H1 (cell line): ENCODE measurements at regions not wholly inside any gene's neighbourhood (a gene's known extent, or its start where the extent isn't known, plus 50 kb on each side); places are given as distances from the start of the nearest gene placed in this dataset.

Source experiments
- CTCF ChIA-PET: fragments of 300-600 bp; sonication (Branson Sonifier 250); formaldehyde crosslinking; loops from one replicate; lab custom pipeline; 2021; ENCODE audit not compliant: partially characterized antibody; lab: Charles Lee
- POLR2A ChIA-PET: fragments of 300-600 bp; sonication (Branson Sonifier 250); formaldehyde crosslinking; loops from one replicate; lab custom pipeline; 2021; ENCODE audit warnings: inconsistent platforms; ENCODE audit not compliant: partially characterized antibody; lab: Charles Lee
- DNase-seq, 2 experiments: peaks; one replicate each; pipeline versions ENCODE4 v3.0.0 to v3.0.0-alpha.2; 2010 to 2022; ENCODE audit warnings: low spot score in 2 of 2, low read depth in 1 of 2, mixed read lengths in 1 of 2
- FAIRE-seq: peaks from 2 replicates; lab custom pipeline; 2011; peaks lifted over from hg19 to GRCh38; lab: Jason Lieb, UNC
- H2AFZ ChIP-seq: 2 replicates; pipeline ENCODE4 v1.8.1; 2012; ENCODE audit warnings: low read length, inconsistent platforms
- H2AK5ac ChIP-seq: 2 replicates; pipeline ENCODE4 v1.6.1; 2013; ENCODE audit warnings: low read depth, low read length
- H2BK120ac ChIP-seq: replicated peaks from 2 replicates; pipeline ENCODE3; 2013; ENCODE audit warnings: low read depth, low read length, inconsistent platforms
- H2BK12ac ChIP-seq: 2 replicates; pipeline ENCODE4 v1.6.1; 2013; ENCODE audit warnings: low read depth, low read length
- H2BK15ac ChIP-seq: 2 replicates; pipeline ENCODE4 v1.6.1; 2013; ENCODE audit warnings: low read length
- H2BK20ac ChIP-seq: 2 replicates; pipeline ENCODE4 v1.6.1; 2013; ENCODE audit warnings: low read length
- H2BK5ac ChIP-seq: 2 replicates; pipeline ENCODE4 v1.6.1; 2013; ENCODE audit warnings: low read depth, low read length
- H3K14ac ChIP-seq: 2 replicates; pipeline ENCODE4 v1.6.1; 2013; ENCODE audit warnings: inconsistent platforms; ENCODE audit not compliant: insufficient read length
- H3K18ac ChIP-seq: 2 replicates; pipeline ENCODE4 v1.6.1; 2013; ENCODE audit warnings: low read length; ENCODE audit errors: extremely low read depth
- H3K23ac ChIP-seq: 2 replicates; pipeline ENCODE4 v1.6.1; 2013; ENCODE audit warnings: inconsistent platforms; ENCODE audit not compliant: insufficient read length
- H3K23me2 ChIP-seq: 2 replicates; pipeline ENCODE4 v1.6.1; 2013; ENCODE audit warnings: low read depth, low read length
- H3K27ac ChIP-seq: 2 replicates; pipeline ENCODE4 v1.6.1; 2011; ENCODE audit warnings: low read depth, low read length, inconsistent platforms
- H3K27me3 ChIP-seq, 4 experiments: replicated peaks in 1 of 4; 1 replicate in 1 of 4; 2 replicates in 3 of 4; pipeline versions ENCODE4 v1.6.1 to v1.8.1; 2011 to 2013; ENCODE audit warnings: low read length in 3 of 4, mild to moderate bottlenecking in 3 of 4, inconsistent platforms in 2 of 4, mixed read lengths in 2 of 4, moderate library complexity in 1 of 4; ENCODE audit not compliant: control insufficient read depth in 3 of 4, insufficient read depth in 3 of 4; ENCODE audit errors: extremely low read depth in 1 of 4
- H3K36me3 ChIP-seq, 4 experiments: 2 replicates each; pipeline versions ENCODE4 v1.6.1 to v1.8.1; 2011 to 2013; ENCODE audit warnings: mild to moderate bottlenecking in 4 of 4, low read length in 3 of 4, moderate library complexity in 2 of 4, control low read depth in 1 of 4, inconsistent platforms in 1 of 4; ENCODE audit not compliant: insufficient read depth in 4 of 4, control insufficient read depth in 2 of 4
- H3K4ac ChIP-seq: replicated peaks from 2 replicates; pipeline ENCODE3; 2013; ENCODE audit warnings: low read length, low read depth, mixed read lengths, inconsistent platforms; ENCODE audit not compliant: insufficient read length
- H3K4me1 ChIP-seq, 4 experiments: replicated peaks in 1 of 4; 1 replicate in 1 of 4; 2 replicates in 3 of 4; pipeline versions ENCODE4 v1.6.1 to v1.8.1; 2011 to 2013; ENCODE audit warnings: low read length in 3 of 4, inconsistent platforms in 2 of 4, mixed read lengths in 1 of 4; ENCODE audit not compliant: insufficient read depth in 4 of 4, control insufficient read depth in 3 of 4
- H3K4me2 ChIP-seq, 2 experiments: 2 replicates each; pipeline versions ENCODE4 v1.6.1 to v1.8.1; 2011 to 2013; ENCODE audit warnings: low read depth in 2 of 2, low read length in 2 of 2, control low read depth in 1 of 2, inconsistent platforms in 1 of 2, mild to moderate bottlenecking in 1 of 2; ENCODE audit not compliant: insufficient read depth in 1 of 2
- H3K4me3 ChIP-seq, 4 experiments: fragments of 200-600, 300-600 bp in 1 of 4; sonication (generic), shearing (Covaris generic), sonication (Bioruptor Twin) in 1 of 4; 2 replicates each; pipeline versions ENCODE4 v1.5.1 to v1.8.1; 2011 to 2016; ENCODE audit warnings: low read length in 4 of 4, low read depth in 3 of 4, control low read depth in 2 of 4, inconsistent platforms in 2 of 4, mild to moderate bottlenecking in 2 of 4, mixed read lengths in 1 of 4, moderate library complexity in 1 of 4; ENCODE audit not compliant: insufficient read depth in 2 of 4; ENCODE audit errors: extremely low read depth in 1 of 4
- H3K56ac ChIP-seq: replicated peaks from 2 replicates; pipeline ENCODE3; 2013; ENCODE audit warnings: low read depth, mild to moderate bottlenecking, mixed read lengths, low read length, inconsistent platforms; ENCODE audit not compliant: insufficient read length
- H3K79me1 ChIP-seq: 2 replicates; pipeline ENCODE4 v1.6.1; 2013; ENCODE audit warnings: low read depth, low read length, control low read depth
- H3K79me2 ChIP-seq, 2 experiments: 2 replicates each; pipeline versions ENCODE4 v1.6.1 to v1.8.1; 2012 to 2013; ENCODE audit warnings: low read length in 2 of 2, mild to moderate bottlenecking in 2 of 2, inconsistent platforms in 1 of 2; ENCODE audit not compliant: insufficient read depth in 2 of 2, control insufficient read depth in 1 of 2
- H3K9ac ChIP-seq, 4 experiments: replicated peaks in 1 of 4; 1 replicate in 1 of 4; 2 replicates in 3 of 4; pipeline versions ENCODE4 v1.6.1 to v1.8.1; 2011 to 2013; ENCODE audit warnings: low read depth in 3 of 4, low read length in 3 of 4, control low read depth in 2 of 4, mild to moderate bottlenecking in 2 of 4, moderate library complexity in 2 of 4, inconsistent platforms in 1 of 4; ENCODE audit errors: extremely low read depth in 1 of 4
- H3K9me3 ChIP-seq, 2 experiments: 2 replicates each; pipeline versions ENCODE4 v1.6.1 to v1.8.1; 2012 to 2013; ENCODE audit warnings: mild to moderate bottlenecking in 2 of 2, moderate library complexity in 2 of 2, control low read depth in 1 of 2, inconsistent platforms in 1 of 2, low read depth in 1 of 2, low read length in 1 of 2, mixed read lengths in 1 of 2; ENCODE audit not compliant: insufficient read depth in 2 of 2
- H4K20me1 ChIP-seq, 2 experiments: replicated peaks in 1 of 2; 2 replicates each; pipeline versions ENCODE3 to v1.8.1; 2011 to 2013; ENCODE audit warnings: inconsistent platforms in 2 of 2, low read length in 2 of 2, mild to moderate bottlenecking in 1 of 2; ENCODE audit not compliant: insufficient read depth in 2 of 2, control insufficient read depth in 1 of 2
- H4K5ac ChIP-seq: 2 replicates; pipeline ENCODE4 v1.6.1; 2013; ENCODE audit warnings: low read length, low read depth, mixed read lengths, inconsistent platforms; ENCODE audit not compliant: insufficient read length
- H4K8ac ChIP-seq: 2 replicates; pipeline ENCODE4 v1.8.0; 2013; ENCODE audit warnings: mild to moderate bottlenecking, moderate library complexity, low read length, inconsistent platforms; ENCODE audit not compliant: insufficient read depth; ENCODE audit errors: extremely low read depth
- H4K91ac ChIP-seq: replicated peaks from 2 replicates; pipeline ENCODE3; 2013; ENCODE audit warnings: low read length, mixed read lengths, inconsistent platforms; ENCODE audit not compliant: insufficient read length
- GTF2F1 ChIP-seq: IDR thresholded peaks from 2 replicates; pipeline ENCODE4 v1.6.1; 2012; ENCODE audit warnings: low read depth, low read length, improper control_type of control experiment, borderline replicate concordance
- WGBS, 2 experiments: shearing (Covaris generic) in 1 of 2; methylation state at CpG; one replicate each; pipeline versions ENCODE4 v1.1.6 to v1.1.7; 2013 to 2015; ENCODE audit warnings: low lambda C conversion rate in 2 of 2, mixed read lengths in 2 of 2, inconsistent platforms in 1 of 2, low coverage in 1 of 2, missing lambda C conversion rate in 1 of 2; ENCODE audit not compliant: insufficient replicate concordance in 2 of 2, insufficient coverage in 1 of 2, insufficient read length in 1 of 2; ENCODE audit errors: extremely low coverage in 1 of 2, missing lambda C conversion rate in 1 of 2; 5-methylcytosine and 5-hydroxymethylcytosine counted together

DNA sequence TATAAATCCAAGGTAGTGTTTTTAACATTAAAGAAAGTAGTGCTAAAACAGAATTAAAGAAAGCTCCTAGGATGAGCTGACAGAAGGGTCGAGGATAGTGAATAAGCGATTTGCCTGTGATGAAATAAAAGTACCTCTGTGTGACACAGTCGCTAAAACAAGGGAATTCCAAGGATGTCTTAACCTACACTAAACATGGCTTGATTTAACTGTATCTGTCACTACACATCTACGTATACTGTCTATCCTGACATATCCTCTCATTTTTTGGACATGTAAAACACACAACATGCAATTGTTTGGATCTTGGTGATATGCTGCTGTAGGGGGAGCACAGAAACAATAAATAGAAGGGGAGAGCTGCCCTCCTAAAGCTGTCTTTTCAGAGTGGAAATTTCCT lies 580.8 kb upstream of the SLC8A1 start:
- DNase-seq (no peak), FAIRE-seq (no peak)
- no peaks in the 10 kb centered on the region for H3K79me2 ChIP-seq
- no peak for TF ChIP-seq GTF2F1
- H2BK15ac ChIP-seq: no peak overlapping the region
- H3K9ac ChIP-seq: no peak overlapping the region
- H4K20me1 ChIP-seq: no peaks in the 10 kb centered on the region
- H3K36me3 ChIP-seq: no peaks in the 10 kb centered on the region
- no peaks in the 10 kb centered on the region for H3K79me1 ChIP-seq
- H3K14ac ChIP-seq: no peak overlapping the region
- no peak overlapping the region for H3K27ac ChIP-seq
- H3K4ac ChIP-seq: no peak overlapping the region
- H4K8ac ChIP-seq: no peak overlapping the region
- no peak overlapping the region for H3K18ac ChIP-seq
- no peak overlapping the region for H3K4me3 ChIP-seq
- H2BK5ac ChIP-seq: no peak overlapping the region
- no peak overlapping the region for H2BK20ac ChIP-seq
- no peak overlapping the region for H2AK5ac ChIP-seq
- POLR2A ChIA-PET: no interaction called here
- H2AFZ ChIP-seq: no peak overlapping the region
- no peaks in the 10 kb centered on the region for H3K27me3 ChIP-seq
- peak overlapping the region in 1 of 2 experiments; percentile 20; a peak in 1 of 4 replicates for H3K4me2 ChIP-seq
- H2BK120ac ChIP-seq: no peak overlapping the region
- CTCF ChIA-PET: interaction anchor here (1.0 to 1.6 kb wide), 2 partner anchors 367 to 583 kb away, joined by 3 to 6 read pairs; no protein-coding TSS in a partner anchor
- no peak overlapping the region for H4K5ac ChIP-seq
- H3K23ac ChIP-seq: no peak overlapping the region
- no peaks in the 10 kb centered on the region for H3K23me2 ChIP-seq
- H3K4me1 ChIP-seq: peaks cover 0 to 5% (median 0%) of the 10 kb centered on the region in 4 experiments; a peak in 2 of 7 replicates
- H4K91ac ChIP-seq: no peak overlapping the region
- H3K56ac ChIP-seq: no peak overlapping the region
- H2BK12ac ChIP-seq: no peak overlapping the region
- 92% methylated on average over 4 of the region's 4 CpGs; no CpG with 5 or more reads in 1 of the 2 experiments for WGBS, 2 experiments
- no peaks in the 10 kb centered on the region for H3K9me3 ChIP-seq
